ENCODE measurements at regions not wholly inside any gene's neighbourhood (a gene's known extent, or its start where the extent isn't known, plus 50 kb on each side); places are given as distances from the start of the nearest gene placed in this dataset.

DNA sequence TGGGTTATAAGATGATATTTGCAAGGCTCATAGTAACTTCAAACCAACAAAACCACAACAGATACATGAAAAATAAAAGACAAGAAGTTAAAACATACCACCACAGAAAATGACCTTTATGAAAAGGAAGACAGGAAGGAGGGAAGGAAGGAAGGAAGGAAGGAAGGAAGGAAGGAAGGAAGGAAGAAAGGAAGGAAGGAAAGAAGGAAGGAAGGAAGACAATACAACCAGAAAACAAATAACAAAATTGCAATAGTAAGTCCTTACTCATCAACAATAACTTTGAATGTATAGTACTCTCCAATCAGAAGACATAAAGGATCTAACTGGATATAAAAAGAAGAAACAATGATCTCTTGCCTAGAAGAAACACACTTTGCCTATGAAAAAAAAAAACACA lies 287.4 kb upstream of the DCBLD2 start:
- TF ChIP-seq, protein P1, sequence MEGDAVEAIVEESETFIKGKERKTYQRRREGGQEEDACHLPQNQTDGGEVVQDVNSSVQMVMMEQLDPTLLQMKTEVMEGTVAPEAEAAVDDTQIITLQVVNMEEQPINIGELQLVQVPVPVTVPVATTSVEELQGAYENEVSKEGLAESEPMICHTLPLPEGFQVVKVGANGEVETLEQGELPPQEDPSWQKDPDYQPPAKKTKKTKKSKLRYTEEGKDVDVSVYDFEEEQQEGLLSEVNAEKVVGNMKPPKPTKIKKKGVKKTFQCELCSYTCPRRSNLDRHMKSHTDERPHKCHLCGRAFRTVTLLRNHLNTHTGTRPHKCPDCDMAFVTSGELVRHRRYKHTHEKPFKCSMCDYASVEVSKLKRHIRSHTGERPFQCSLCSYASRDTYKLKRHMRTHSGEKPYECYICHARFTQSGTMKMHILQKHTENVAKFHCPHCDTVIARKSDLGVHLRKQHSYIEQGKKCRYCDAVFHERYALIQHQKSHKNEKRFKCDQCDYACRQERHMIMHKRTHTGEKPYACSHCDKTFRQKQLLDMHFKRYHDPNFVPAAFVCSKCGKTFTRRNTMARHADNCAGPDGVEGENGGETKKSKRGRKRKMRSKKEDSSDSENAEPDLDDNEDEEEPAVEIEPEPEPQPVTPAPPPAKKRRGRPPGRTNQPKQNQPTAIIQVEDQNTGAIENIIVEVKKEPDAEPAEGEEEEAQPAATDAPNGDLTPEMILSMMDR (conservative IDR thresholded peaks at IDR 0.05; ENCODE audit: low read length): no peak
- no peak for TF ChIP-seq EZH2phosphoT487 (IDR thresholded peaks at IDR 0.05; ENCODE audit: borderline replicate concordance)
